Panc1 (cell line): ENCODE measurements at regions not wholly inside any gene's neighbourhood (a gene's known extent, or its start where the extent isn't known, plus 50 kb on each side); places are given as distances from the start of the nearest gene placed in this dataset.

Experiments used
- CTCF ChIP-seq: fragments of 450-650 bp; IDR thresholded peaks from 2 replicates; pipeline ENCODE4 v1.5.1; 2017; ENCODE audit warnings: mild to moderate bottlenecking
- TF ChIP-seq, protein P1 (sequence below), 2 experiments: IDR thresholded peaks; 2 replicates each; pipeline ENCODE4 v1.6.1; 2011 to 2012; ENCODE audit warnings: low read depth in 2 of 2, control low read depth in 1 of 2, low read length in 1 of 2, mild to moderate bottlenecking in 1 of 2, moderate library complexity in 1 of 2; ENCODE audit not compliant: insufficient read depth in 1 of 2

- TF ChIP-seq, protein P1, sequence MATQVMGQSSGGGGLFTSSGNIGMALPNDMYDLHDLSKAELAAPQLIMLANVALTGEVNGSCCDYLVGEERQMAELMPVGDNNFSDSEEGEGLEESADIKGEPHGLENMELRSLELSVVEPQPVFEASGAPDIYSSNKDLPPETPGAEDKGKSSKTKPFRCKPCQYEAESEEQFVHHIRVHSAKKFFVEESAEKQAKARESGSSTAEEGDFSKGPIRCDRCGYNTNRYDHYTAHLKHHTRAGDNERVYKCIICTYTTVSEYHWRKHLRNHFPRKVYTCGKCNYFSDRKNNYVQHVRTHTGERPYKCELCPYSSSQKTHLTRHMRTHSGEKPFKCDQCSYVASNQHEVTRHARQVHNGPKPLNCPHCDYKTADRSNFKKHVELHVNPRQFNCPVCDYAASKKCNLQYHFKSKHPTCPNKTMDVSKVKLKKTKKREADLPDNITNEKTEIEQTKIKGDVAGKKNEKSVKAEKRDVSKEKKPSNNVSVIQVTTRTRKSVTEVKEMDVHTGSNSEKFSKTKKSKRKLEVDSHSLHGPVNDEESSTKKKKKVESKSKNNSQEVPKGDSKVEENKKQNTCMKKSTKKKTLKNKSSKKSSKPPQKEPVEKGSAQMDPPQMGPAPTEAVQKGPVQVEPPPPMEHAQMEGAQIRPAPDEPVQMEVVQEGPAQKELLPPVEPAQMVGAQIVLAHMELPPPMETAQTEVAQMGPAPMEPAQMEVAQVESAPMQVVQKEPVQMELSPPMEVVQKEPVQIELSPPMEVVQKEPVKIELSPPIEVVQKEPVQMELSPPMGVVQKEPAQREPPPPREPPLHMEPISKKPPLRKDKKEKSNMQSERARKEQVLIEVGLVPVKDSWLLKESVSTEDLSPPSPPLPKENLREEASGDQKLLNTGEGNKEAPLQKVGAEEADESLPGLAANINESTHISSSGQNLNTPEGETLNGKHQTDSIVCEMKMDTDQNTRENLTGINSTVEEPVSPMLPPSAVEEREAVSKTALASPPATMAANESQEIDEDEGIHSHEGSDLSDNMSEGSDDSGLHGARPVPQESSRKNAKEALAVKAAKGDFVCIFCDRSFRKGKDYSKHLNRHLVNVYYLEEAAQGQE (IDR thresholded peaks at IDR 0.05; ENCODE audit: insufficient read depth in 1 of 2, low read depth in 2 of 2, low read length in 1 of 2): no peak
- TF ChIP-seq CTCF: no peak
Measured at GRCh38 chrX:81996166-81996565, 794.3 kb downstream of the SH3BGRL start.
